ENCODE measurements at regions not wholly inside any gene's neighbourhood (a gene's known extent, or its start where the extent isn't known, plus 50 kb on each side); places are given as distances from the start of the nearest gene placed in this dataset.
A peak's percentile ranks its signal among the peaks of the same experiment; 100 is the strongest.

- TF ChIP-seq ZNF280B (CRISPR knock-in tag; IDR thresholded peaks at IDR 0.05; ENCODE audit: borderline replicate concordance) (no peak), ZNF431 (CRISPR knock-in tag; IDR thresholded peaks at IDR 0.05; ENCODE audit: borderline replicate concordance, low read depth) (no peak), CREB1 (IDR thresholded peaks at IDR 0.05) (no peak), CREB1 (CRISPR knock-in tag; IDR thresholded peaks at IDR 0.05) (no peak), ZNF652 (CRISPR knock-in tag; IDR thresholded peaks at IDR 0.05; ENCODE audit: borderline replicate concordance, low read depth) (peak; percentile 91), ZNF563 (CRISPR knock-in tag; IDR thresholded peaks at IDR 0.05) (no peak), HNF4A (CRISPR knock-in tag; IDR thresholded peaks at IDR 0.05) (peak; percentile 23; the same call in 1 of the 2 replicates), AHDC1 (CRISPR knock-in tag; IDR thresholded peaks at IDR 0.05; ENCODE audit: borderline replicate concordance) (no peak), ZNF562 (CRISPR knock-in tag; IDR thresholded peaks at IDR 0.05; ENCODE audit: borderline replicate concordance) (no peak), ZMYM2 (CRISPR knock-in tag; IDR thresholded peaks at IDR 0.05) (no peak), NCOR1 (IDR thresholded peaks at IDR 0.05; ENCODE audit: borderline replicate concordance, low read length) (no peak), TAF1 (CRISPR knock-in tag; IDR thresholded peaks at IDR 0.05) (no peak), SCMH1 (CRISPR knock-in tag; IDR thresholded peaks at IDR 0.05; ENCODE audit: borderline replicate concordance) (0 out of 2 replicates have a peak, but pooled peaks have one; percentile 51), ZNF776 (CRISPR knock-in tag; IDR thresholded peaks at IDR 0.05) (no peak), ATF5 (CRISPR knock-in tag; IDR thresholded peaks at IDR 0.05; ENCODE audit: low read depth) (no peak), SPEN (CRISPR knock-in tag; IDR thresholded peaks at IDR 0.05; ENCODE audit: low read depth) (no peak)
- TF ChIP-seq, protein P1, sequence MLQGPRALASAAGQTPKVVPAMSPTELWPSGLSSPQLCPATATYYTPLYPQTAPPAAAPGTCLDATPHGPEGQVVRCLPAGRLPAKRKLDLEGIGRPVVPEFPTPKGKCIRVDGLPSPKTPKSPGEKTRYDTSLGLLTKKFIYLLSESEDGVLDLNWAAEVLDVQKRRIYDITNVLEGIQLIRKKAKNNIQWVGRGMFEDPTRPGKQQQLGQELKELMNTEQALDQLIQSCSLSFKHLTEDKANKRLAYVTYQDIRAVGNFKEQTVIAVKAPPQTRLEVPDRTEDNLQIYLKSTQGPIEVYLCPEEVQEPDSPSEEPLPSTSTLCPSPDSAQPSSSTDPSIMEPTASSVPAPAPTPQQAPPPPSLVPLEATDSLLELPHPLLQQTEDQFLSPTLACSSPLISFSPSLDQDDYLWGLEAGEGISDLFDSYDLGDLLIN (CRISPR knock-in tag; IDR thresholded peaks at IDR 0.05; ENCODE audit: borderline replicate concordance), result no peak
- TF ChIP-seq, protein P2, sequence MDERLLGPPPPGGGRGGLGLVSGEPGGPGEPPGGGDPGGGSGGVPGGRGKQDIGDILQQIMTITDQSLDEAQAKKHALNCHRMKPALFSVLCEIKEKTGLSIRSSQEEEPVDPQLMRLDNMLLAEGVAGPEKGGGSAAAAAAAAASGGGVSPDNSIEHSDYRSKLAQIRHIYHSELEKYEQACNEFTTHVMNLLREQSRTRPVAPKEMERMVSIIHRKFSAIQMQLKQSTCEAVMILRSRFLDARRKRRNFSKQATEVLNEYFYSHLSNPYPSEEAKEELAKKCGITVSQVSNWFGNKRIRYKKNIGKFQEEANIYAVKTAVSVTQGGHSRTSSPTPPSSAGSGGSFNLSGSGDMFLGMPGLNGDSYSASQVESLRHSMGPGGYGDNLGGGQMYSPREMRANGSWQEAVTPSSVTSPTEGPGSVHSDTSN (CRISPR knock-in tag; IDR thresholded peaks at IDR 0.05), result no peak
These were observed 427.1 kb upstream of the FBXO33 start (continued) for GRCh38 chr14:39859314-39859713.

Data from HepG2 (cell line).